GM23338 (cell line): ENCODE measurements at regions not wholly inside any gene's neighbourhood (a gene's known extent, or its start where the extent isn't known, plus 50 kb on each side); places are given as distances from the start of the nearest gene placed in this dataset.

Experiments
- ATAC-seq: fragments of 200-7000 bp; cut with Tn5 transposase; 3 replicates; pipeline ENCODE4 v1.9.1; 2020
- DNase-seq: peaks from one replicate; pipeline ENCODE4 v3.0.0-alpha.2; 2015; ENCODE audit warnings: low spot score
- H2AFZ ChIP-seq: fragments of 200-600 bp; sonication (generic); 2 replicates; pipeline ENCODE4 v1.8.0; 2016; ENCODE audit warnings: antibody characterized with exemption, mild to moderate bottlenecking, moderate library complexity
- H3F3A ChIP-seq: fragments of 200-600 bp; sonication (generic); replicated peaks from 2 replicates; pipeline ENCODE4 v1.8.0; 2017; ENCODE audit warnings: antibody characterized with exemption, mixed run types, low read depth
- H3K27ac ChIP-seq: fragments of 200-600 bp; sonication (generic); 2 replicates; pipeline ENCODE4 v1.6.1; 2016; ENCODE audit warnings: low read depth
- H3K27me3 ChIP-seq: fragments of 200-600 bp; sonication (generic); 2 replicates; pipeline ENCODE4 v1.8.0; 2016; ENCODE audit warnings: mild to moderate bottlenecking, mixed run types, moderate library complexity; ENCODE audit not compliant: insufficient read depth
- H3K36me3 ChIP-seq: fragments of 200-600 bp; sonication (generic); 2 replicates; pipeline ENCODE4 v1.8.0; 2016; ENCODE audit warnings: mild to moderate bottlenecking; ENCODE audit not compliant: insufficient read depth
- H3K4me1 ChIP-seq: fragments of 200-600 bp; sonication (generic); 2 replicates; pipeline ENCODE4 v1.8.0; 2016; ENCODE audit warnings: mild to moderate bottlenecking, moderate library complexity; ENCODE audit not compliant: insufficient read depth
- H3K4me2 ChIP-seq: fragments of 200-600 bp; sonication (generic); 2 replicates; pipeline ENCODE4 v1.7.1; 2017; ENCODE audit warnings: mixed run types
- H3K4me3 ChIP-seq: fragments of 200-600 bp; sonication (generic); 2 replicates; pipeline ENCODE4 v1.6.1; 2016; ENCODE audit warnings: mixed run types
- H3K79me2 ChIP-seq: fragments of 200-600 bp; sonication (generic); replicated peaks from 2 replicates; pipeline ENCODE4 v1.8.0; 2017; ENCODE audit warnings: mild to moderate bottlenecking; ENCODE audit not compliant: insufficient read depth
- H3K9me2 ChIP-seq: fragments of 200-600 bp; sonication (generic); 2 replicates; pipeline ENCODE4 v1.8.0; 2017; ENCODE audit not compliant: insufficient read depth
- H4K20me1 ChIP-seq: fragments of 200-600 bp; sonication (generic); replicated peaks from 2 replicates; pipeline ENCODE4 v1.8.0; 2017; ENCODE audit warnings: mild to moderate bottlenecking; ENCODE audit not compliant: insufficient read depth
- H3K27ac Mint-ChIP-seq: 2 replicates; pipeline ENCODE4 v1.8.0; 2020; ENCODE audit warnings: inconsistent platforms, mild to moderate bottlenecking, moderate library complexity, mixed read lengths
- H3K27me3 Mint-ChIP-seq: 3 replicates; pipeline ENCODE4 v1.8.0; 2022; ENCODE audit warnings: low read depth, mild to moderate bottlenecking, moderate library complexity, mixed read lengths, inconsistent platforms; ENCODE audit not compliant: insufficient read depth, poor library complexity
- H3K36me3 Mint-ChIP-seq: 3 replicates; pipeline ENCODE4 v1.8.0; 2021; ENCODE audit warnings: low read depth, mild to moderate bottlenecking, inconsistent platforms, moderate library complexity, mixed read lengths
- H3K4me1 Mint-ChIP-seq: 3 replicates; pipeline ENCODE4 v1.8.0; 2020; ENCODE audit warnings: mild to moderate bottlenecking, inconsistent platforms, mixed read lengths
- H3K4me3 Mint-ChIP-seq: 3 replicates; pipeline ENCODE4 v1.8.0; 2021; ENCODE audit warnings: moderate library complexity, mild to moderate bottlenecking, inconsistent platforms, mixed read lengths
- H3K9me3 Mint-ChIP-seq: 3 replicates; pipeline ENCODE4 v1.8.0; 2020; ENCODE audit warnings: moderate library complexity, mild to moderate bottlenecking, inconsistent platforms, mixed read lengths
- CTCF ChIP-seq, 2 experiments: fragments of 200-600 bp in 1 of 2; sonication (generic) in 1 of 2; conservative IDR thresholded peaks; 2 replicates each; pipeline versions ENCODE4 v1.5.1 to v1.6.1; 2016 to 2017; ENCODE audit warnings: antibody characterized with exemption in 2 of 2, low read depth in 2 of 2, mild to moderate bottlenecking in 2 of 2, moderate library complexity in 1 of 2
- EZH2phosphoT487 ChIP-seq: fragments of 200-600 bp; sonication (generic); IDR thresholded peaks from one replicate; pipeline ENCODE4 v1.8.1; 2018; ENCODE audit warnings: antibody characterized with exemption; ENCODE audit not compliant: unreplicated experiment
- JUNB ChIP-seq: IDR thresholded peaks from one replicate; pipeline ENCODE4 v1.6.1; 2016; ENCODE audit warnings: antibody characterized with exemption; ENCODE audit not compliant: unreplicated experiment
- NANOG ChIP-seq: IDR thresholded peaks from 2 replicates; pipeline ENCODE4 v1.6.1; 2016; ENCODE audit warnings: antibody characterized with exemption, borderline replicate concordance
- STAT1 ChIP-seq: IDR thresholded peaks from one replicate; pipeline ENCODE4 v1.6.1; 2016; ENCODE audit warnings: antibody characterized with exemption; ENCODE audit not compliant: unreplicated experiment
- ZNF114 ChIP-seq: fragments of 250-450 bp; sonication (Bioruptor Pico); IDR thresholded peaks from 2 replicates; pipeline ENCODE4 v1.5.0; 2020; ENCODE audit warnings: mild to moderate bottlenecking, moderate library complexity
- ZNF331 ChIP-seq: fragments of 250-450 bp; sonication (Bioruptor Pico); IDR thresholded peaks from 2 replicates; pipeline ENCODE4 v1.5.0; 2020; ENCODE audit warnings: low read depth, mild to moderate bottlenecking, moderate library complexity
- TF ChIP-seq, protein P1 (sequence below): IDR thresholded peaks from one replicate; pipeline ENCODE4 v1.6.1; 2018; ENCODE audit warnings: antibody characterized with exemption; ENCODE audit not compliant: unreplicated experiment
- TF ChIP-seq, protein P2 (sequence below): fragments of 250-450 bp; sonication (Bioruptor Pico); IDR thresholded peaks from 2 replicates; pipeline ENCODE4 v1.5.0; 2020; ENCODE audit warnings: mild to moderate bottlenecking, moderate library complexity
- TF ChIP-seq, protein P3 (sequence below): IDR thresholded peaks from 2 replicates; pipeline ENCODE4 v1.6.1; 2016; ENCODE audit warnings: antibody characterized with exemption

DNA sequence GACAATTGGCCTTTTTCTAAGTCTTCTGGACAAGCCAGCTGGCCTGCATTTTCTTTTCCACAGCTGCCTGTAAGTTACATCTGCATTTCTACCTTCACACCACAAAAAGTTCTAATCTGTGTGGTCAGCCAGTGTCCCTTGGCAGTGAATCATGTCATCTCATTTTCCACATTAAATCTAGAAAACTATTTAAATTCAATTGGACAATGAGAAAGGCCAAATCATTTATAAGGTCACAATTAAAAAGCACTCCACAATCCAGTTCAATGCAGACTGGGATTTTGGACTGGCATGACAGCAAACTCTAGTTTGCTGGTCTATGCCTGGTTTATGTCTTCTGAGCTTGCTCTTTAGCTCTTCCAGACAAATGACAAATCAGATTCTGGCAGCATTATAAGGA is 494.2 kb upstream of the SPHKAP start:
- H3K27me3 Mint-ChIP-seq = no peaks in the 10 kb centered on the region

More for the DNA sequence above, 494.2 kb upstream of the SPHKAP start:
- TF ChIP-seq, protein P1, sequence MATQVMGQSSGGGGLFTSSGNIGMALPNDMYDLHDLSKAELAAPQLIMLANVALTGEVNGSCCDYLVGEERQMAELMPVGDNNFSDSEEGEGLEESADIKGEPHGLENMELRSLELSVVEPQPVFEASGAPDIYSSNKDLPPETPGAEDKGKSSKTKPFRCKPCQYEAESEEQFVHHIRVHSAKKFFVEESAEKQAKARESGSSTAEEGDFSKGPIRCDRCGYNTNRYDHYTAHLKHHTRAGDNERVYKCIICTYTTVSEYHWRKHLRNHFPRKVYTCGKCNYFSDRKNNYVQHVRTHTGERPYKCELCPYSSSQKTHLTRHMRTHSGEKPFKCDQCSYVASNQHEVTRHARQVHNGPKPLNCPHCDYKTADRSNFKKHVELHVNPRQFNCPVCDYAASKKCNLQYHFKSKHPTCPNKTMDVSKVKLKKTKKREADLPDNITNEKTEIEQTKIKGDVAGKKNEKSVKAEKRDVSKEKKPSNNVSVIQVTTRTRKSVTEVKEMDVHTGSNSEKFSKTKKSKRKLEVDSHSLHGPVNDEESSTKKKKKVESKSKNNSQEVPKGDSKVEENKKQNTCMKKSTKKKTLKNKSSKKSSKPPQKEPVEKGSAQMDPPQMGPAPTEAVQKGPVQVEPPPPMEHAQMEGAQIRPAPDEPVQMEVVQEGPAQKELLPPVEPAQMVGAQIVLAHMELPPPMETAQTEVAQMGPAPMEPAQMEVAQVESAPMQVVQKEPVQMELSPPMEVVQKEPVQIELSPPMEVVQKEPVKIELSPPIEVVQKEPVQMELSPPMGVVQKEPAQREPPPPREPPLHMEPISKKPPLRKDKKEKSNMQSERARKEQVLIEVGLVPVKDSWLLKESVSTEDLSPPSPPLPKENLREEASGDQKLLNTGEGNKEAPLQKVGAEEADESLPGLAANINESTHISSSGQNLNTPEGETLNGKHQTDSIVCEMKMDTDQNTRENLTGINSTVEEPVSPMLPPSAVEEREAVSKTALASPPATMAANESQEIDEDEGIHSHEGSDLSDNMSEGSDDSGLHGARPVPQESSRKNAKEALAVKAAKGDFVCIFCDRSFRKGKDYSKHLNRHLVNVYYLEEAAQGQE = no peak
- TF ChIP-seq ZNF114 (CRISPR knock-in tag) = no peak
- TF ChIP-seq, protein P2, sequence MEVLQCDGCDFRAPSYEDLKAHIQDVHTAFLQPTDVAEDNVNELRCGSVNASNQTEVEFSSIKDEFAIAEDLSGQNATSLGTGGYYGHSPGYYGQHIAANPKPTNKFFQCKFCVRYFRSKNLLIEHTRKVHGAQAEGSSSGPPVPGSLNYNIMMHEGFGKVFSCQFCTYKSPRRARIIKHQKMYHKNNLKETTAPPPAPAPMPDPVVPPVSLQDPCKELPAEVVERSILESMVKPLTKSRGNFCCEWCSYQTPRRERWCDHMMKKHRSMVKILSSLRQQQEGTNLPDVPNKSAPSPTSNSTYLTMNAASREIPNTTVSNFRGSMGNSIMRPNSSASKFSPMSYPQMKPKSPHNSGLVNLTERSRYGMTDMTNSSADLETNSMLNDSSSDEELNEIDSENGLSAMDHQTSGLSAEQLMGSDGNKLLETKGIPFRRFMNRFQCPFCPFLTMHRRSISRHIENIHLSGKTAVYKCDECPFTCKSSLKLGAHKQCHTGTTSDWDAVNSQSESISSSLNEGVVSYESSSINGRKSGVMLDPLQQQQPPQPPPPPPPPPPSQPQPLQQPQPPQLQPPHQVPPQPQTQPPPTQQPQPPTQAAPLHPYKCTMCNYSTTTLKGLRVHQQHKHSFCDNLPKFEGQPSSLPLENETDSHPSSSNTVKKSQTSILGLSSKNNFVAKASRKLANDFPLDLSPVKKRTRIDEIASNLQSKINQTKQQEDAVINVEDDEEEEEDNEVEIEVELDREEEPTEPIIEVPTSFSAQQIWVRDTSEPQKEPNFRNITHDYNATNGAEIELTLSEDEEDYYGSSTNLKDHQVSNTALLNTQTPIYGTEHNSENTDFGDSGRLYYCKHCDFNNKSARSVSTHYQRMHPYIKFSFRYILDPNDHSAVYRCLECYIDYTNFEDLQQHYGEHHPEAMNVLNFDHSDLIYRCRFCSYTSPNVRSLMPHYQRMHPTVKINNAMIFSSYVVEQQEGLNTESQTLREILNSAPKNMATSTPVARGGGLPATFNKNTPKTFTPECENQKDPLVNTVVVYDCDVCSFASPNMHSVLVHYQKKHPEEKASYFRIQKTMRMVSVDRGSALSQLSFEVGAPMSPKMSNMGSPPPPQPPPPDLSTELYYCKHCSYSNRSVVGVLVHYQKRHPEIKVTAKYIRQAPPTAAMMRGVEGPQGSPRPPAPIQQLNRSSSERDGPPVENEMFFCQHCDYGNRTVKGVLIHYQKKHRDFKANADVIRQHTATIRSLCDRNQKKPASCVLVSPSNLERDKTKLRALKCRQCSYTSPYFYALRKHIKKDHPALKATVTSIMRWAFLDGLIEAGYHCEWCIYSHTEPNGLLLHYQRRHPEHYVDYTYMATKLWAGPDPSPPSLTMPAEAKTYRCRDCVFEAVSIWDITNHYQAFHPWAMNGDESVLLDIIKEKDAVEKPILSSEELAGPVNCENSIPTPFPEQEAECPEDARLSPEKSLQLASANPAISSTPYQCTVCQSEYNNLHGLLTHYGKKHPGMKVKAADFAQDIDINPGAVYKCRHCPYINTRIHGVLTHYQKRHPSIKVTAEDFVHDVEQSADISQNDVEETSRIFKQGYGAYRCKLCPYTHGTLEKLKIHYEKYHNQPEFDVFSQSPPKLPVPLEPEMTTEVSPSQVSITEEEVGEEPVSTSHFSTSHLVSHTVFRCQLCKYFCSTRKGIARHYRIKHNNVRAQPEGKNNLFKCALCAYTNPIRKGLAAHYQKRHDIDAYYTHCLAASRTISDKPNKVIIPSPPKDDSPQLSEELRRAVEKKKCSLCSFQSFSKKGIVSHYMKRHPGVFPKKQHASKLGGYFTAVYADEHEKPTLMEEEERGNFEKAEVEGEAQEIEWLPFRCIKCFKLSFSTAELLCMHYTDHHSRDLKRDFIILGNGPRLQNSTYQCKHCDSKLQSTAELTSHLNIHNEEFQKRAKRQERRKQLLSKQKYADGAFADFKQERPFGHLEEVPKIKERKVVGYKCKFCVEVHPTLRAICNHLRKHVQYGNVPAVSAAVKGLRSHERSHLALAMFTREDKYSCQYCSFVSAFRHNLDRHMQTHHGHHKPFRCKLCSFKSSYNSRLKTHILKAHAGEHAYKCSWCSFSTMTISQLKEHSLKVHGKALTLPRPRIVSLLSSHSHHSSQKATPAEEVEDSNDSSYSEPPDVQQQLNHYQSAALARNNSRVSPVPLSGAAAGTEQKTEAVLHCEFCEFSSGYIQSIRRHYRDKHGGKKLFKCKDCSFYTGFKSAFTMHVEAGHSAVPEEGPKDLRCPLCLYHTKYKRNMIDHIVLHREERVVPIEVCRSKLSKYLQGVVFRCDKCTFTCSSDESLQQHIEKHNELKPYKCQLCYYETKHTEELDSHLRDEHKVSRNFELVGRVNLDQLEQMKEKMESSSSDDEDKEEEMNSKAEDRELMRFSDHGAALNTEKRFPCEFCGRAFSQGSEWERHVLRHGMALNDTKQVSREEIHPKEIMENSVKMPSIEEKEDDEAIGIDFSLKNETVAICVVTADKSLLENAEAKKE (CRISPR knock-in tag) = no peak
- TF ChIP-seq STAT1 = no peak
- no peak for TF ChIP-seq EZH2phosphoT487
- TF ChIP-seq NANOG = no peak
- no peak for TF ChIP-seq CTCF (conservative IDR thresholded peaks at IDR 0.05; ENCODE audit: low read depth in 2 of 2)
- no peak for TF ChIP-seq ZNF331 (CRISPR knock-in tag)
- TF ChIP-seq, protein P3, sequence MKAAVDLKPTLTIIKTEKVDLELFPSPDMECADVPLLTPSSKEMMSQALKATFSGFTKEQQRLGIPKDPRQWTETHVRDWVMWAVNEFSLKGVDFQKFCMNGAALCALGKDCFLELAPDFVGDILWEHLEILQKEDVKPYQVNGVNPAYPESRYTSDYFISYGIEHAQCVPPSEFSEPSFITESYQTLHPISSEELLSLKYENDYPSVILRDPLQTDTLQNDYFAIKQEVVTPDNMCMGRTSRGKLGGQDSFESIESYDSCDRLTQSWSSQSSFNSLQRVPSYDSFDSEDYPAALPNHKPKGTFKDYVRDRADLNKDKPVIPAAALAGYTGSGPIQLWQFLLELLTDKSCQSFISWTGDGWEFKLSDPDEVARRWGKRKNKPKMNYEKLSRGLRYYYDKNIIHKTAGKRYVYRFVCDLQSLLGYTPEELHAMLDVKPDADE = no peak
- TF ChIP-seq JUNB = no peak
- no peak for DNase-seq
- Histone ChIP-seq H3K4me3 (no peak overlapping the region), H3K27me3 (no peaks in the 10 kb centered on the region), H3K4me1 (no peaks in the 10 kb centered on the region), H2AFZ (no peak overlapping the region), H3K36me3 (no peaks in the 10 kb centered on the region), H3F3A (no peaks in the 10 kb centered on the region), H3K27ac (no peak overlapping the region), H4K20me1 (no peaks in the 10 kb centered on the region), H3K9me2 (no peaks in the 10 kb centered on the region), H3K4me2 (no peak overlapping the region), H3K79me2 (no peaks in the 10 kb centered on the region)
- no peak for ATAC-seq
- no peaks in the 10 kb centered on the region for H3K36me3 Mint-ChIP-seq
- H3K27ac Mint-ChIP-seq = no peak overlapping the region
- H3K9me3 Mint-ChIP-seq = no peaks in the 10 kb centered on the region; the same call in 2 of the 3 replicates
- no peak overlapping the region for H3K4me3 Mint-ChIP-seq
- H3K4me1 Mint-ChIP-seq = no peaks in the 10 kb centered on the region
